Large intestine (tissue), 3 donors: ENCODE measurements at regions not wholly inside any gene's neighbourhood (a gene's known extent, or its start where the extent isn't known, plus 50 kb on each side); places are given as distances from the start of the nearest gene placed in this dataset.
"Not testable (repeated sequence)": the region's sequence is repeated elsewhere in the genome, so short reads cannot be mapped to it uniquely, and the experiment has no call there.

Source experiments
- DNase-seq, 2 donors: peaks; one replicate each; pipeline versions ENCODE4 v3.0.0 to v3.0.0-alpha.2; 2013
- H3K27ac ChIP-seq: one replicate; pipeline ENCODE4 v1.5.1; 2013; ENCODE audit warnings: low read length
- H3K27me3 ChIP-seq: 2 replicates; pipeline ENCODE4 v1.6.1; 2013; ENCODE audit warnings: low read length; ENCODE audit not compliant: control insufficient read depth, insufficient read depth
- H3K36me3 ChIP-seq: 2 replicates; pipeline ENCODE4 v1.6.1; 2013; ENCODE audit warnings: low read length; ENCODE audit not compliant: control insufficient read depth, insufficient read depth
- H3K4me1 ChIP-seq: one replicate; pipeline ENCODE4 v1.6.1; 2013; ENCODE audit warnings: low read length; ENCODE audit not compliant: control insufficient read depth, insufficient read depth
- H3K4me3 ChIP-seq: one replicate; pipeline ENCODE4 v1.5.1; 2013; ENCODE audit warnings: low read length
- H3K9me3 ChIP-seq: one replicate; pipeline ENCODE4 v1.6.1; 2013; ENCODE audit warnings: mild to moderate bottlenecking, low read depth, low read length, moderate library complexity; ENCODE audit not compliant: control insufficient read depth
- WGBS: methylation state at CpG from one replicate; pipeline ENCODE4 v1.1.5; 2013; ENCODE audit warnings: low lambda C conversion rate; ENCODE audit not compliant: insufficient coverage; 5-methylcytosine and 5-hydroxymethylcytosine counted together

- H3K27ac ChIP-seq: no peak overlapping the region
Observed at GRCh38 chr20:55079917-55080316, 604.5 kb downstream of the DOK5 start.

GRCh38 chr20:55074266-55074840 is 599.0 kb downstream of the DOK5 start:
- H3K9me3 ChIP-seq, H3K27me3 ChIP-seq, DNase-seq, H3K36me3 ChIP-seq, H3K27ac ChIP-seq, H3K4me3 ChIP-seq, H3K4me1 ChIP-seq: not testable (repeated sequence)
- no CpG with 5 or more reads among the region's 19 CpGs for WGBS

More at GRCh38 chr20:55079917-55080316, 604.5 kb downstream of the DOK5 start:
- no peaks in the 10 kb centered on the region for H3K4me1 ChIP-seq
- H3K27me3 ChIP-seq: no peaks in the 10 kb centered on the region
- H3K4me3 ChIP-seq: no peak overlapping the region
- DNase-seq: no peak
- WGBS: 100% methylated on average over 1 of the region's 4 CpGs
- H3K36me3 ChIP-seq: no peaks in the 10 kb centered on the region
- H3K9me3 ChIP-seq: no peaks in the 10 kb centered on the region

- no peaks in the 10 kb centered on the region for H3K36me3 ChIP-seq
- no peak for DNase-seq
- H3K4me3 ChIP-seq: no peak overlapping the region
- H3K27ac ChIP-seq: no peak overlapping the region
- H3K4me1 ChIP-seq: no peaks in the 10 kb centered on the region
- peaks cover 2% of the 10 kb centered on the region for H3K9me3 ChIP-seq
- WGBS: no CpG with 5 or more reads among the region's 1 CpG
- H3K27me3 ChIP-seq: no peaks in the 10 kb centered on the region
Observed at GRCh38 chr20:55070001-55070400, 594.6 kb downstream of the DOK5 start.

- Histone ChIP-seq H3K36me3 (no peaks in the 10 kb centered on the region), H3K4me3 (no peak overlapping the region), H3K9me3 (peaks cover 2% of the 10 kb centered on the region), H3K4me1 (no peaks in the 10 kb centered on the region), H3K27ac (no peak overlapping the region), H3K27me3 (no peaks in the 10 kb centered on the region)
- no peak for DNase-seq
- WGBS: no CpG with 5 or more reads among the region's 7 CpGs
Observed at GRCh38 chr20:55067158-55067825, 591.9 kb downstream of the DOK5 start.

GRCh38 chr20:55058938-55059337 is 583.5 kb downstream of the DOK5 start:
- no CpG with 5 or more reads among the region's 1 CpG for WGBS
- H3K36me3 ChIP-seq: no peaks in the 10 kb centered on the region
- no peak for DNase-seq
- H3K27ac ChIP-seq: no peak overlapping the region
- no peaks in the 10 kb centered on the region for H3K4me1 ChIP-seq
- no peaks in the 10 kb centered on the region for H3K9me3 ChIP-seq
- no peaks in the 10 kb centered on the region for H3K27me3 ChIP-seq
- H3K4me3 ChIP-seq: no peak overlapping the region

- no peak overlapping the region for H3K27ac ChIP-seq
- H3K36me3 ChIP-seq: no peaks in the 10 kb centered on the region
- no peaks in the 10 kb centered on the region for H3K4me1 ChIP-seq
- no peaks in the 10 kb centered on the region for H3K27me3 ChIP-seq
- no CpG with 5 or more reads among the region's 2 CpGs for WGBS
- no peak for DNase-seq
- H3K4me3 ChIP-seq: no peak overlapping the region
- no peaks in the 10 kb centered on the region for H3K9me3 ChIP-seq
Observed at GRCh38 chr20:55057779-55058415, 582.5 kb downstream of the DOK5 start.

GRCh38 chr20:55054453-55054852 is 579.1 kb downstream of the DOK5 start:
- DNase-seq: no peak
- WGBS: 100% methylated on average over 1 of the region's 3 CpGs
- Histone ChIP-seq H3K4me3 (no peak overlapping the region), H3K36me3 (no peaks in the 10 kb centered on the region), H3K9me3 (no peaks in the 10 kb centered on the region), H3K27me3 (no peaks in the 10 kb centered on the region), H3K27ac (no peak overlapping the region), H3K4me1 (no peaks in the 10 kb centered on the region)

GRCh38 chr20:55053389-55053788 is 578.0 kb downstream of the DOK5 start:
- Histone ChIP-seq H3K27ac (no peak overlapping the region), H3K4me3 (no peak overlapping the region), H3K4me1 (no peaks in the 10 kb centered on the region), H3K27me3 (no peaks in the 10 kb centered on the region), H3K9me3 (no peaks in the 10 kb centered on the region), H3K36me3 (no peaks in the 10 kb centered on the region)
- no CpG with 5 or more reads among the region's 1 CpG for WGBS
- DNase-seq: no peak

- DNase-seq: no peak
- no peaks in the 10 kb centered on the region for H3K27me3 ChIP-seq
- no peaks in the 10 kb centered on the region for H3K9me3 ChIP-seq
- no peak overlapping the region for H3K27ac ChIP-seq
- H3K4me3 ChIP-seq: no peak overlapping the region
- no peaks in the 10 kb centered on the region for H3K4me1 ChIP-seq
- no CpG with 5 or more reads among the region's 2 CpGs for WGBS
- H3K36me3 ChIP-seq: no peaks in the 10 kb centered on the region
Observed at GRCh38 chr20:55052459-55052858, 577.1 kb downstream of the DOK5 start.

GRCh38 chr20:55038684-55039083 is 563.3 kb downstream of the DOK5 start:
- no peak for DNase-seq
- H3K36me3 ChIP-seq: no peaks in the 10 kb centered on the region
- H3K4me3 ChIP-seq: no peak overlapping the region
- H3K9me3 ChIP-seq: no peaks in the 10 kb centered on the region
- H3K27me3 ChIP-seq: no peaks in the 10 kb centered on the region
- H3K4me1 ChIP-seq: no peaks in the 10 kb centered on the region
- no peak overlapping the region for H3K27ac ChIP-seq

GRCh38 chr20:55031971-55032370 is 556.6 kb downstream of the DOK5 start:
- DNase-seq: no peak
- Histone ChIP-seq H3K4me3 (no peak overlapping the region), H3K27me3 (no peaks in the 10 kb centered on the region), H3K27ac (no peak overlapping the region), H3K36me3 (no peaks in the 10 kb centered on the region), H3K4me1 (no peaks in the 10 kb centered on the region), H3K9me3 (no peaks in the 10 kb centered on the region)
